Activated gamma-delta T cell treated with anti-CD3 and anti-CD28 coated beads, Interleukin-2, amount 50 U/mL, for 16 hours (primary cell): ENCODE measurements at regions not wholly inside any gene's neighbourhood (a gene's known extent, or its start where the extent isn't known, plus 50 kb on each side); places are given as distances from the start of the nearest gene placed in this dataset.

Experiments used
- DNase-seq: peaks from one replicate; pipeline ENCODE4 v3.0.0-alpha.2; 2020; ENCODE audit warnings: low read depth

DNA sequence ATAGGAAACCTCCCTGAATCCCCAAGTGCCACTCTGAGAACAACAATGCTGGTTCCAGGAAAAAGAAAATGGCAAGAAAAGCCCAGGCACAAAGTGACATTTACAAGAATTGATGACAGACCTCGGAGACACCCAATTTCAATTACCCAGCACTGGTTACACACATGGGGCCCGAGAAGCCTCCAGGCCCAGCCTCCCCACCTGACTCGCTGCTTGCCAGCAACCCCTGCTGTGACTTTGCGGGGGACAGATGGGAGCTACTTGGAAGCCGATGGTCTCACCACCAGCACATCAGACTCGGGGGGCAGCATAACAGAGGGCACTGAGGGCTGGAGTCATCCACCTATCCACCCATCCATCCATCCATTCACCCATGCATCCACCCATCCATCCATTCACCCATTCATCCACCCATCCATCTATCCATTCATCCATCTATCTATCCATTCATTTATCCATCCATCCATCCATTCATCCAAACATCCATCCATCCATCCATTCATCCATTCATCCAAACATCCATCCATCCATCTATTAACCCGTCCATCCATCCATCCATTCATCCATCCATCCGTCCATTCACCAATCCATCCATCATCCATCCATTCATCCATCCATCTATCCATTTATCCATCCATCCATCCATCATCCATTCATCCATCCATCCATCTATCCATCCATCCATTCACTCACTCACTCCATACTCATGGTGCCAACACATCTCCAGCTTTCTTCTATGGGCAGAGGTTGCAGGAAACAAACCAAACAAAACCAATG lies 567.6 kb downstream of the BRD1 start:
- no peak for DNase-seq

DNA sequence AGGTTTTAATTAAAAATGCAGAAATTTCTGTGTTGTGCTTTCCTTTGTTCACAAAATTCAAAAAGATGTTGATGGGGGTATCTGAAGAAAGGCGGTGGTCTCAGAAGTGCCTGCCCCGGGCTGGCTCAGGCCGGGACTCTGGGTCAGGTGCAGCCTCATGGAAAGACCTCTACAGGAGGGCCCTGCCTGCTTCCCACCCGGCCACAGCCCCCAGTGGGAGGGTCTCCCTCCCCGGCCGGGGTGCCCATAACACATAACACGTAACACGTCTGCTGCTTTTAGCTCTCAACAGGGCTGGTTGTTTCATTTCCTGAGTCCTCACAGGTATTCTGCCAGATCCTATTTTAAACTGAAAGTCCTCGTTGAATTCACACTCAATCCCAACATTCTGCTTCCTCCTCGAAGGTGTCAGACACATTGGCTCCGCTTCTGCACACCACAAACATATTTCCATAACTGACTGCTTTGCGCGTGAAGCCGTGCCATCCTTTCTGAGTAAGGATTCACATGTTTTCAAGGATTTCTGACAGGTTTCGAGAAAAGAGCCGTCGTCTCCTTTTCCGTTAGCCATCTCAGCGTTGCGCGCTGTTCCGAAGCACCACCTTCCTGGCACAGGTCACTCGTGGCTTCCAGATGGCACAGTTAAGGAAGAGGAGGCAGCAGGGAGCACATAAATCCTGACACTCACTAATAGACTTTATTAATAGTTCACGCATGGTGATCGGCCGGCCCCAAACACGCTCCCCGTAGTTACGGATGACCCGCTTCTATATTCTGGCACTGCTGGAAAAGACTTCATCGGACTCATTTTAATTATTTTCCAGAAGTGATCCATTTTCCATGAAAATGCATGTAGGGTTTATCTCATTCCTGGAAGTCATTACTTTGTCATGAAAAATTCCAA lies 569.3 kb downstream of the BRD1 start:
- no peak for DNase-seq

- DNase-seq = no peak
These were observed 570.1 kb downstream of the BRD1 start for GRCh38 chr22:49257551-49257961.

GRCh38 chr22:49255741-49256318 lies 571.8 kb downstream of the BRD1 start:
- no peak for DNase-seq

- DNase-seq = no peak
These were observed 572.5 kb downstream of the BRD1 start for GRCh38 chr22:49255154-49255553.

DNA sequence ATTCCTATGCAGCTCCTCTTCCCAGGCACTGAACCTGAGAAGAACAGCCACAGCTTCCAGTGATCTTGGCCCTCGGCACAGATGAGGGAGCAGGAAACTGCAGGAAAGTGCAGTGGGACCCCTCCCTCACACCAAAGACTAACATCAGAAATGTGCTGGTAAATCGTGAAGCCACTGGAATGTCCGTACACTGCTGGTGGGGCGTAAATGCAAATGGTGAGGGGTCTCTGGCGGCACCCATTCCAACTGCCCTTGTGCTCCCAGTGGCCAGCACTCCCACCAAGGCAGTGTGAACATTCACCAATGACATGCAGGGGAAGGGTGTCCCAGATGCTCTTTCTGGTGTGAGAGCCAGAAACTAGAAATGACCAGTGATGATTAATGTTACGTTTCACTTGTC lies 574.0 kb downstream of the BRD1 start:
- DNase-seq = no peak

DNA sequence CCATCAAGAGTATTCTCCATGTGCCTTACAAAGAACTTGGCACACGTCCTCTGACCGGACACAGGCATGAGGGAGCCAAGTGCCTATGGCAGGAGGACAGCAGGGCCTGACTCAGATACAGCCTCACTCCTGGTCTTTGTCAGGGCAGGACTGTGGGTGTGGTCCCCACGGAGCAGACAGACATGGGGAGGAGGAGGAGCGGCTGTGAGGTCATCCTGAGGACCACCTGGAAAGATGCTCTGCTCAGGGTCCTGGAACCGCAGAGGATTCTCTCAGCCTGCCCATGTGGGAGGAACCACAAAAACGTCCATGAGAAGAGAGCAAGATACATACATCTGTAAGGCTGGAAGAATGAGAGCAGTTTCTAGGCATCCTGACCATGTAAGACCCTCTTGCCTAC lies 576.3 kb downstream of the BRD1 start:
- no peak for DNase-seq

GRCh38 chr22:49247194-49247924 lies 580.3 kb downstream of the BRD1 start:
- no peak for DNase-seq

DNA sequence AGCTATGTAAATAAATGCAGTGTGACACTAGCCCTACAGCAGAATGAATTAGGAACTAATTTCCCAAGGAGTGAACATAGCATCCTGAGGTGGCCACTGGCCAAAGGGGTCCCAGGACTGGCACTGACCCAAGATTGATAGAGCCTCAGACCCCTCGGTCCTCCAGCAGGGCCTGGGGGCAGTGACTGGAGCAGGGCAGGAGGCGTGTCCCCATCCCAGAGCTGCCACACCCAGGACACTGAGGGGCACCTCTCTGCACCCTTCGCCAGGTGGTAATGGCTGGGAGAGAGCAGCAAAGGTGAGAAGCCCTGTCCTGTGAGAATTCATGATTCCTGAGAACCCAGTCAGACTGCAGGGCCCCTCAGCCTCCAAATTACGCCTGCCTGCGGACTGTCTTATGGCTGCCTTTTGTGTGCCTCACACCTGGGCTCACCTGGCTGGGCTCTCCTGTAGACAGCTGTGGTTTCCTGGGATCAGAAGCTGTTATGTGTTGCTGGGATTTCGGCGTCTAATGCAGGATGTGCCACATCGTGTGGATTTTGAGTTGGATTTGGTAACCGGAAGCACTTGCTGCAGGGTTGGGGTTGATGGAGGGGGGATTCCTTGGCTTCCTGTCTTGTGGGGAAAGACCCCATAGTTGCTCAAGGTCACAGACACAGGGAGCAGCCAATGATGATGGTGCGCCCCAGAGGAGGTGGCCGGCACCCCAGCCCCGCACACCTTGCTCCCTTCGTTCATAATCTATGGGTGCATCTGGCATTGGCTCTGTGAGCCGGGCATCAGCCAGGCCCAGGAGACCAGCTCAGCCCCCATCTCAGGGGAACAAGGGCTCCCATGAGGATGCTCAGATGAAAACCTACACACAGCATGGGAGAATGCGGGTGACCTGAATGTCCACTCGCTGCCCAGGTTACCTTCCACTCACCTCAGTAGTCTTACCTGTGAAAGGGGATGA lies 582.9 kb downstream of the BRD1 start:
- DNase-seq = no peak

DNA sequence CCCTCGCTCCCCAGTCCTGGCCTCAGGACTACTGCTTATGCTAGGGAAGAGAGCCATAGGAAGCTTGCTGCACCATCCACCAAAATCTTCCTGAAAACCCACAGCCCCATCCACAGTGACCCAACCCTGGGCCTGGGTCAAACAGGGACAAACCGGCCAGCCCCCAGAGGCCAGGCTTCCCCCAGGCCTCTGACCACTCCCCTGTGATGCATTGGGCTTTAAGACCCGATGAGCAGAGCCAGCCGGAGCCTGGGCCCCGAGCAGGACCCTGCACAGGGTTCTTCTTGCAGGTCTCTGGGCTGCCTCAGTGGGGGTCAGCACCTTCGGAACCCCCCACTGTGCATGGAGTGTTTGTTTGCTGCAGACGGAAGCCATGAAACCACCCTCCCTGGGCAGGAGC lies 583.7 kb downstream of the BRD1 start:
- DNase-seq = no peak

- DNase-seq = no peak
These were observed 584.3 kb downstream of the BRD1 start for GRCh38 chr22:49243335-49243734.

DNA sequence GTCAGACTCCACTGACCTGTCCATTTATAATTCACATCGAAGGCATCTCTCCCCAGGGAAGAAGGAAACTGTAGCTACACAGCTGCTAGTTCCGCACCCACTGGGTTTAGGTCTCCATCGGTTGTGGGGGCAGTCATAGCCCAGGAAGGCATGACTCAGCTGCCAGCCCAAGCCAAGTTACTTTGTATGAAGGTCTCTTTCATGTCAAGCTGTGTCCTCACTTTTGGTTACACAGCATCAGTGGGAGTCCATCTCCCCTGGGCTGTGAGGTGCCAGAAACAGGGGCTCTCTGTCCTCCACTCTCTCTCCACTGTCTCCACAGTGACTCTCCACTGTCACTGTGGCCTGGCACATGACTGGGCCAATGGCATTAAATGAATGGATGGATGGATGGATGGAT lies 585.2 kb downstream of the BRD1 start:
- DNase-seq = no peak

GRCh38 chr22:49241174-49241851 lies 586.4 kb downstream of the BRD1 start:
- DNase-seq = no peak

DNA sequence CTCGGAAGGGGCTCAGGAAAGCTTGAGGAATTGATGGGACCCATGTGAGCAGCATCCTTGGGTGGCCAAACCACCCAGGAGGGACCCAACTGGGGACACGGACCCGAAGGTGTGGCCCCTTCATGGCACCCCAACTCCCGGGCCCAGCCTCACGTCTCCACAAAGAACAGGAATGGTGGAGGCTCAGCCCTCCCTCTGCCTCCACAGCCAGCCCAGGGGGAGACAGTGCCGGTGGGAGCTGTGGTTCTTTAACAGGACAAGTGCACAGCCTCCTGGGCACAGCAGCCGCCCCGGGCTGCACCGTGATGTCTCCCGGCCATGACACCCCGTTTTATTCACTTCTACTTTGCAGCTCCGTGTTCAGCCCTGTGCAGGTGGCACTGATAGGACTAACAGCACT lies 587.2 kb downstream of the BRD1 start:
- DNase-seq = no peak

DNA sequence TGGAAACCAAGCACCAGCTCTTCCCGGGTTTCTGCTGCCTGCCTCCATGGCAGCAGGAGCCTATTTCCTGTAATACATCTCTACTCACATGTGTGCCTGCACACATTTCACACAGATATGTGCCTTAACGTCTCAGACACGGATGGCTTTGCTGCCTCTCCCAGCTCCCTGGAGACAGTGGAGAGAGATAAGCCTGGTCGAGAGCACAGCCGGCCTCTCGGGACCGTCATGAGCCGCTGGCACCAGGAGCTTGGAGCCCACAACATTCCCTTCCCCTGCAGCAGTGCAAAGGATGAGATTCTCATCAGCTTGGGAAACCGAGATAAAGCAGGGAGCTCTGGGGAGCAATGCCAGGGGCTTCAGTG lies 587.7 kb downstream of the BRD1 start:
- DNase-seq = no peak

- no peak for DNase-seq
These were observed 588.2 kb downstream of the BRD1 start for GRCh38 chr22:49239264-49240015.

- no peak for DNase-seq
These were observed 589.2 kb downstream of the BRD1 start for GRCh38 chr22:49238181-49239141.

GRCh38 chr22:49237703-49238102 lies 590.0 kb downstream of the BRD1 start:
- no peak for DNase-seq

DNA sequence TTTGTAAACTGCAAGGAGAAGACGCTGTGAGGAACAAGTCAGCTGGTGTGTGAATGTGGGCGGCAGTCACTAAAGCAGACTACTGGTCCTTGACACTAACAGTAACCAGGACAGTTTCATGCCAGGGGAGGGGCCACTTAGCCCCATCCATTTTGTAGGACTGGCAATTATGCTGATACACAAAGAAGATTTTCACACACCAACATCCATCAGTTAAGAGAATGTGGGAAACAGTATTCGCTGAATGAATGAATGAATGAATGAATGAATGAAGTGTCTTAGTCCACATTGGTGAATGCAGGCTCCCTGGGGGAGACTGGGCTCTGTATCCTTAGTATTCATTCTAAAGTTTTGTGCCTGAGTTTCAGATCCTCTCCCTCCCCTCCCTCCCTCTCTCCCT lies 590.4 kb downstream of the BRD1 start:
- no peak for DNase-seq
